NCI-H2227 (cell line): ENCODE measurements at regions not wholly inside any gene's neighbourhood (a gene's known extent, or its start where the extent isn't known, plus 50 kb on each side); places are given as distances from the start of the nearest gene placed in this dataset.

Source experiments
- DNase-seq: peaks from one replicate; lab custom pipeline; 2025; ENCODE audit not compliant: unreplicated experiment; lab: John Stamatoyannopoulos, UW

- no peak for DNase-seq
Measured at GRCh38 chrX:13110433-13111324, 66.3 kb upstream of the FAM9C start.

DNA sequence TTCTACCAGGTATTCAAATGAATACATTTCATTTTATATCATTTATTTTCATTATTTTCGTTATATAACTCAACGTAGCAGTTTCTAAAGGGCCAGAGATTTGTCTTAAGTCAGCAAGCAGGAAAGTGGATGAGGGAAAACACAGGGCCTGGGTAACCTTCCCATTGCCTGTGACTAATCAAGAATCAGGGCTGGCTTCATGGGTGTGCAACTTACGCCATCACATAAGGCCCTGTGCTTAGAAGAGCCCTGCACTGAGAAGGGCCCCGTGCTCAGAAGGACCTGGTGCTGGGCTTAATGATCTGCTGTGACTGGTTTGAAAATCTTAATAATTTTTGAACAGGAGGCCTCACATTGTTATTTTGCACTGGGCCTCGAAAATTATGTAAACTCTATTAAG lies 65.4 kb upstream of the FAM9C start:
- no peak for DNase-seq

GRCh38 chrX:13103914-13104274 lies 59.5 kb upstream of the FAM9C start:
- DNase-seq: no peak

GRCh38 chrX:13103188-13103913 lies 58.9 kb upstream of the FAM9C start:
- no peak for DNase-seq

DNA sequence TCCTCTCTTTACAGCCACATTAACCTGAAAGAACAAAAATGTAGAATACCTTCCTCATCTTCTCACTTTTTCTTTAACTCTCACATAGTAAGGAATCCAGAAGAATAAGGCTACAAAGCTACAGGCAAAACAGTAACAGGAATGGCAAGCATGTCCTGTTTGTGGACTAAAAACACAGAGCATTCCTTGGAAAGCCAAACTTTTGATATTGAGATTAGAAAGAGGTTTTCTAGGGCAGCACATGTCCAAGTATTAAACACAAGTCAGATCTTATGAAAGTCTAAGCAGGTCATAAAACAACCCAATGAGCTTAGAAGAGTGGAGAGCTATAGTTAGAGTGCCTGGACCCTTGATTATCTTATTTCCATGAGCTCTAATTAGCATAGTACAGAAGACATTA lies 58.2 kb upstream of the FAM9C start:
- DNase-seq: no peak

DNA sequence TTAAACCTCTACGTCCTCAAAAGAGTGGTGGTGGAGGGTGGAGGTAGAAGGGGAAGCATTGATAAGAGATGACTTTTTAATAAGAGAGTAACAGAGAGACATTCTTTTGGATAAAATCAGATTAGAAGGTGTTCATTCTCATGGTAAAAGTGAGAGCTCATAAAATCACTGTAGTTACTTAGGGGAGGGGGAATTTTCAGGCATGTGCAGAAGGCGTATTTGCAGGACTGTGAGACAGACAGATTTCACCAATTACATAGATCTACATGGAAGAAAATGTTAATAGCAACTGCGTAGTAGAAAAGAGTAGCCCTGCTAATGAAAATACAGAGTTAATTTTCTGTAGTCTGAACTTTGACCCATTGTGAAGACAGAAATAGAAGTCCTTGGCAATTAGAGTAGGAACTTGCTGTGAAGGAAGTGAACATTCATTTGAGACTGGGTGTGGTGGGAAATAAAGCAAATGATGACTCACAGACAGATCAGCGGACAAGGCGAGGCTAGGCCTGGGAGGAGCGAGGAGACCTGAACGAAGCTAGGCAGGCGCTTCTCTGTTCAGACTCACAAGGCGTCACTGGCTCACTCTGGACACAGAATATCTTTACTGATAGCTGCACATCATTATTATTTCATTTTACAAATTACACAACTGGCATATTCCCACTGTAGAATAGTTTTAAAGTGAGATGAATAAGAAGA lies 57.2 kb upstream of the FAM9C start:
- DNase-seq: peak; percentile 18

GRCh38 chrX:13099121-13099520 lies 54.7 kb upstream of the FAM9C start:
- no peak for DNase-seq

- no peak for DNase-seq
Measured at GRCh38 chrX:13096728-13097127, 52.3 kb upstream of the FAM9C start.

- peak; percentile 28 for DNase-seq
Measured at GRCh38 chrX:13094828-13095341, 50.5 kb upstream of the FAM9C start.

DNA sequence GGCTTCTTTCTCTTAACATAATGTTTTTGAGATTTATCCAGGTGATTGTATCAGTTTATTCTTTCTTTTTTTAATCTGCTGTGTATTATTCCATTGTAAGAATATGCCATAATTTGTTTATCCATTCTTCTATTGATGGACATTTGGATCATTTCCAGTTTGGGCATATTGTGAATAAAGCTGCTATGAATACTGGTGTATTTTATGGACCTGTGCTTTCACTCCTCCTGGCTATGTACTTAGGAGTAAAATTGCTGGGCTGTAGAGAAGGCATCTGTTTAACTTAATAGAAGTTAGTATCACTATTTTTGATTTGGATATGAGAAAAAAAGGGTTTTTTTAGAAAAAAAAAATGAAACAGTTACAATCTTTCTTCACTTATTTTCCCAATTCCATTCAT lies 50.0 kb upstream of the FAM9C start:
- no peak for DNase-seq
